ENCODE measurements at regions not wholly inside any gene's neighbourhood (a gene's known extent, or its start where the extent isn't known, plus 50 kb on each side); places are given as distances from the start of the nearest gene placed in this dataset.
"Not testable (repeated sequence)": the region's sequence is repeated elsewhere in the genome, so short reads cannot be mapped to it uniquely, and the experiment has no call there.

DNA sequence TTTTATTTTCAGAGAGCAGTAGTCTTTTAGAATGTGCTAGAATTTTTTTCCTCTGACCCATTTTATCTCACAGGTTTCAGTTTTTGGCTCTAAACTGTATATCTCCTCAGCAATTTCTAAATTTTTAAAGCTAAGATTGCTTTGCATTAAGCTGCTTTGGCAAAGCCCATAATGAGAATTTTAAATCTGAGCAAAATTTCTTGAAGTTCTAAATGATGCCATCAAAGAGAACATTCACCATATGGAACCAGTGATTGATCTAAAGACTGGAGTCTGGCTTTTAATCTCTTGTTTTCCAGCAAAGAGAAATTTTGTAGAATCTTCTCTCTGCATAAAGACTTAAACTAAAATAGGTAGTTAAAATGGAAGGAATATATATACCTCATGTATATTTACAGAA, 313.6 kb downstream of the TBC1D32 start:
- DNase-seq (ENCODE audit: low spot score): no peak

GRCh38 chr6:121008553-121008952, 325.7 kb downstream of the TBC1D32 start:
- no peak for DNase-seq (ENCODE audit: low spot score)

DNA sequence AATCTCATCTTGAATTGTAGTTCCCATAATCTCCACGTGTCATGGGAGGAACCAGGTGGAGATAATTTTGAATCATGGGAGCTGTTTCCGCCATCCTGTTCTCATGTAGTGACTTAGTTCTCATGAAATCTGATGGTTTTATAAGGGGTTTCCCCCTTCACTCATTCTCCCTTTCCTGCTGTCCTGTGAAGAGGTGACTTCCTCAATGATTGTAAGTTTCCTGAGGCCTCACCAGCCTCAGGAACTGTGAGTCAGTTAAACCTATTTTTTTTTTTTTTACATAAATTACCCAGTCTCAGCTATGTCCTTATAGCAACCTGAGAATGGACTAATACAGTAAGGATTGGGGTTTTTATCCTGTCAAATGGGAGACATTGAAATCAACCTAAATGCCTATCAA, 328.3 kb downstream of the TBC1D32 start:
- no peak for DNase-seq (ENCODE audit: low spot score)

GRCh38 chr6:121000381-121000780, 333.9 kb downstream of the TBC1D32 start:
- no peak for DNase-seq (ENCODE audit: low spot score)

DNA sequence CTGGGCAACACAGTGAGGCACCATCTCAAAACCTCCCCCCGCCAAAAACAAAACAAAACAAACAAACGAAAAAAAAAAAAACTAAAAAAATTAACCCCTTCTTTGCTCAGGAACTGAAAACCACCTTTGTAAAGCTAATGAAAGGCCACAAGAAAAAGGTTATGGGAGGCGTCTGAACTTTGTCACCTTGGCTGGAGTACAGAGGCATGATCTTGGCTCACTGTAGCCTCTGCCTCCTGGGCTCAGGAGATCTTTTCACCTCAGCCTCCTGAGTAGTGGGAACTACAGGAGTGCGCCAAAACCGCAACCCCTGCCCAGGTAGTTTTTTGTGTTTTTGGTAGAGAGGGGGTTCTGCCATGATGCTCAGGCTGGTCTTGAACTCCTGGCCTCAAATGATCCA, 337.9 kb downstream of the TBC1D32 start:
- no peak for DNase-seq (ENCODE audit: low spot score)

- no peak for DNase-seq (ENCODE audit: low spot score)
Measured at GRCh38 chr6:120994573-120994967, 339.7 kb downstream of the TBC1D32 start.

GRCh38 chr6:120993929-120994572, 340.2 kb downstream of the TBC1D32 start:
- DNase-seq (ENCODE audit: low spot score): no peak

DNA sequence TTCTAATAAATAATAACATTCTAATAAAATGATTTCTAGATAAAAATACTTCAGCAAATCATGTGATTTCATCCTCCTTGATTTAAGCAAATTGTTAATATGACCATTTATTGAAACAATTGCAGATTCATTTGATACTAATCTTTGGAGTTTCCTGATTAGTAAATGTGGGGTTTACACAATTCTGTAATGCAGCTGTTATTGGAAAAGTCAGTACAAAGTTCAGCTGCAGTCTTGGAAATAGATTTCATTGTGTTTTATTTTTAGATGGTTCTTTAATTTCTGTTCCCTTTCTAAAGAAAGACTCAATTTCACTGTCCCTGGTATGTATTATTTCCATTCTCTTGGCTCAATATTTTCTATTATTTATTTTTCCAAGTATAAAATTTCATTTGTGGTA, 342.0 kb downstream of the TBC1D32 start:
- DNase-seq (ENCODE audit: low spot score): no peak

DNA sequence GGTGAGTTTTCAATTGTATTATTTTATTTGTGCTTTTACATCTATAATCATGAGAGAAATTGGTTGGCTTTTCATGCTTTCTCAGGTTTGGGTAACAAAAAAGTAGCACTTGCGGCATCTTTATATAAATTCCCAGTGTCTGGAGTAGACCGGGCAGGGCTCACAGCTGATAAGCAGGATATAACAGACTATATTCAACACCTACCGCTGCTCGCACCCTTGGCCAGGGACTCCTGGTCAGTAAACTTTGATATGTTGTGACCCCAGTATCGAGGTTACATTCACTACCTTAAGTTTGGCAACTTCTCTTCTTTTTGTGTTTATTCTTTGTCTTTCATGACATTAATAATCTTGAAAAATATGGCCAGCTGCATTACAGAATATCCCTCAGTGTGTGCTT, 343.4 kb downstream of the TBC1D32 start:
- no peak for DNase-seq (ENCODE audit: low spot score)

- DNase-seq (ENCODE audit: low spot score): no peak
Measured at GRCh38 chr6:120981835-120982234, 352.4 kb downstream of the TBC1D32 start.

DNA sequence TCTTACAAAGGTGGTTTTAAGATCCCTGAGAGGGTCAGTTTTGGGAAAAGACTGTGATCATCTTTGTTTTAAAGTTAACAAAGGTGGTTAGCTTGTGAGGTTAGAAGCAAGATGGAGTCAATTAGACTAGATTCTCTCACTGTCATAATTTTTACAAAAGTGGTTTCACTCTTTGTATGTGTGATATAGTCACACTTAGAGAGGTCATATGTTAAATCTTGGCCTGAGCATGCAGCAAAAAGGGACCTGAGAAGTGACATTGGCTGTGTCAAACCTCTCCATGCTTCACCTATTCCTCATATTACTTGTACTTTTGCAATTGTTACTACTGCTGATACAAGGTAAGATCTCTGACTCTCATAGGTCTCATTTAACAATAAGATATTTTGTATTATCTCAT, 368.0 kb downstream of the TBC1D32 start:
- no peak for DNase-seq (ENCODE audit: low spot score)

DNA sequence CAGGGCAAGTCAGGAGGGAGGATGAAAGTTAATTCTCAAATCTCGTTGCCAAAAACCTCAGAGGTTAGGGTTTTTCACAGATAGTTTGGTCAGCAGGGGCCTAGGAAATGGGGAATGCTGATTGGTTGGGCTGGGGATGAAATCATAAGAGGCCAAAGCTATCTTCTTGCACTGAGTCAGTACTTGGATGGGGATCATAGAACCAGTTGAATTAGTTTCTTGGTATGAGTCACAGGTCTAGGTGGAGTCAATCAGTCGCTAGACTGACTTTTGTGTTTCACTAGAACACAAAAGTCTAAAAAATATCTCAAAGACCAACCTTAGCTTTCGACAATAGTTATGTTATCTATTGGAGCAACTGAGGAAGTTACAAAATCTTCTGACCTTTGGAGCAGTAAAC, 368.5 kb downstream of the TBC1D32 start:
- no peak for DNase-seq (ENCODE audit: low spot score)

DNA sequence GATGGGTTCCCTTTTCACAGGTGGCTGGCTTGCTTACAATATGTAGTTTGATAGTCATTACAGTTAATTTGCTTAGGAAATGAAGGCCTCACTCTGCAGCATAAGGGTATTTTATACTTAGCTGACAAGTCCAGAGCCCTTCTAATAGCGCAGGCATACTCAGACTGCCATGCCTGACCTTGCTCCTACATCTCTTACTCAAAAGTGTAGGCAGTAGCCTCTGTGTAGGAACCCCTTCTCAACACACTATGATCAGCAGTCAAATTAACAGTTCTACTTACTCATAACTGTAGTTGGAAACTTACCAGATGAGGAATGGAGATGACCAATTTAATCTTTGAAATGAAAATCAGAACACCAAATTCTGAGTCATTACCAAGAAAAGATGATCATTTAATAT, 373.5 kb downstream of the TBC1D32 start:
- DNase-seq (ENCODE audit: low spot score): no peak

DNA sequence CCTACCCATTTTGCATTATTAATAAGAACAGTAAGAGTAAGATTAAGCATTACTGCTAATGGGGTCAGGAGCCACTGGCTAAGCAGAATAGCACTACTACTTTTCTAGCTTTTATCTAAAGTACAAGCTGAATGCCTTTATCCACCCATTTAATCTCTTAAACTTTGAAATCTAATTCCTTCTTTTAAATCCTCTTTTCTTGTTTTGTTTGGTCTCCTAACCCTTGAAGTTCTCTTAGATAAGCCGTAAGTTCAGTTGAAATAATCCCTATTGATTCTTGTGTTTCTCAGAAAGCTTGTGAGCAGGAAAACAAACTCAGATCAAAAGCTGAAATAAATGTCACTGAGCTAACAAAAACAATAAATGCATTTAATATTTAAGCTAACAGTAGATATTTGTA, 380.2 kb downstream of the TBC1D32 start:
- no peak for DNase-seq (ENCODE audit: low spot score)

- no peak for DNase-seq (ENCODE audit: low spot score)
Measured at GRCh38 chr6:120951258-120951657, 383.0 kb downstream of the TBC1D32 start.

DNA sequence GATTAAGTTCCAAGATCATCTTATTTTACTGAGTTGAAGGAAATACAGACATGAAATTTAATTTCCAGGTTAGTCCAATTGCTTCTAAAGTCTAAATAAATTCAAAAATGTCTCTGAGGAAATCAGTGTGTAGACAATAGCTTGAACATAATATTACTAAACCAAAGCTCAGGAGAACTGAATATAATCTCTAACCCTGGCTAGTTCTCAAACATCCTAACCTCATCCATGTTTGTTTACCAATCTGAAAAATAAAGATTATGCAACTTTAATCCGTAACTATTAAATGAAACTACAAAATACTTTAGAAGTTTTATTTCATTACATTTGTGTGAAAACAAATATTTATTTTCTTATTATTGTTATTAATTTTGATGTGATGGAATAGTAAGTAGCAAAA, 387.2 kb downstream of the TBC1D32 start:
- no peak for DNase-seq (ENCODE audit: low spot score)

- no peak for DNase-seq (ENCODE audit: low spot score)
Measured at GRCh38 chr6:120945905-120946594, 388.2 kb downstream of the TBC1D32 start.

DNA sequence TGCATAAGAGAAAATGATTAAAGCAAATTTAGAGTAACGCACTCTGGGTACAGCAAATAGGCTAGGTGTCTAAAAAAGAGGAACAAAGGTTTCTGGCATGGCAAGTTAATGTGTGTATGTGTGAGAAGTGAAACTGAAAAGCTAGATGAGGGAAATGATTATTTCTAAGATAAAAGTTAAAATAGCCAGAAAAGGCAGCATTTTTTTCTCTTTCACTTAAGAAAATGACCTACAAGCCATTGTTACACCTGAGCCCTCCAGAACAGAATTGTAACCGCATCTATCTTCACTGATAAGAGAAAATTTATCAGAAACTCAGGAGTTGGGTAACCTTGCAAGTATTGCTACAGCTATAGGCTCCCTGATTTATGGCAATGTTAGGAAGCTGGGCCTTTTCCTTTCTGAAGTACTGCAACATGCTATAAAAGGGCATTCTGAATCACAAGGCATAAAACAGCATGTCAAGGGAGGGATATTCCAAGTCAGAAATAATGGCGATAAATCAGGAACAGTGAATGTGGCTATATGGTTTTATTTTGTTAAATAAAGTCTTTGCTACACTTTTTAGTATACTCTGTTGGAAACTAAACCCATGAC, 395.3 kb downstream of the TBC1D32 start:
- DNase-seq (ENCODE audit: low spot score): no peak

DNA sequence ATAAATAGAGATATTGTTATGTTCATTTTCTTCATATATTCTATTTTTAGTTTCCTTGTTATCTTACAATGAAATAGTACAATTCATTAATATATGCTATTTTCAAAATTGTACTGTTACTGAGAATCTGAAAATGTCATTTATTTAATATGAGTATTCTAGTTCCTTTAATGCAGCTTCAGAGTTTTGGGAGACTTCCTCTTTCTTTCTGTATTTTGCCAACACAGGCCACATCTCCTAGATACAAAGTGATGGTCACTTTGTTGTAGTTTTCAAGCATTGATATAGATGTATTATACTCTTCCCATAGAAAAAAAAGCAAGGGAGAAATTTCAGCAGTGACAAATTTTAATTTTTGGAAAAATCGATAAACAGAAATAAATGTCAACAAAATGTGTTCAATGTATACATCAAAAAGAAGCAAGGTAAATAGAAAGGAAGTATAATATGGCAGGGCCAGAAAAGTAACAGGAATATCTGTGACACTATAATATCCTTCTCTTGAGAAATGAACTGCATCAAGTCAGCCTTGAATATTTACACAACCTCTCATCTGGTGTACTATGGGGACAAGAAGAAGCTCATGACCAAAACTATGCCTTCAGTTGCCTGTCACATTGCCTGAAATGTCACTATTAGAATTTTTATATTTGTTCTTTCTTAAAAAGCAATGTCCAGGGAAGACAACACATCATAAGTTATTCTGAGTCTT, 396.0 kb downstream of the TBC1D32 start:
- no peak for DNase-seq (ENCODE audit: low spot score)

DNA sequence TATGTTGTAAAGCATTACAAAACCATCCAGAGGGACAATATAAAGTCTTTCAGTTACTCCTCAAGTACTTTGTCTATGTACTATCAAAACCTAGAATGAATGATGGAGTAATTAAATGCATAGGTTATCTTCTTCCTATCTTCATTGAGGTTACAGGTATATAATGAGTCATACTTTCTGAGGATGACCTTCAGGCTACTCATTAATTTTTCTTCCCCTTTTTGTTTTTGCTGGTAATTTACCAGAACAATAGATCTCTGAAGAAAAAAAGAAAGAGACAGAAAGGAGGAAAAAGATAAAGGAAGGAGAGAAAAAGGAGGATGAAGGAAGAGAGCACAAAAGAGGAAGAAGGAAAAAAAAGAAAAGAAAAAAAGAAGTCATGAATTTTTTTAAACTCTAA, 398.4 kb downstream of the TBC1D32 start:
- no peak for DNase-seq (ENCODE audit: low spot score)

DNA sequence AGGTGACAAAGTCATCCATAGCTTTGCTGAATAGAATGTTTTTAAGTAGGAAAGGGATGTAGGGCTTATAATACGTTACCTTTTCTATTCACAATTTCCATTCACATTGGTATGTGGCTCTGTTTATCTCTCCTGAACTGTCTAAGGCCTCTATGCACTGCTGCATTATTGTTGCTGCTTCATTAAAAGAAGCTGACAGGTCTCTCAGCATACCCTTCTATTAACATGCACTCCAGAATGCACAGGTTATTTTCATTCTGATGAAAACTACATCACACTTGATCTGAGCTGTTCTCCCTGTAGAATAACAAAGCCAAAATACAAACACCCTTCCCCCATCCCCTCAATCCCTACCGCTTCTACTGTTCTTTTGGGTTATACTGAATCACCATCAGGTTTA, 399.3 kb downstream of the TBC1D32 start:
- no peak for DNase-seq (ENCODE audit: low spot score)

- DNase-seq (ENCODE audit: low spot score): not testable (repeated sequence)
Measured at GRCh38 chr6:120931520-120932180, 402.6 kb downstream of the TBC1D32 start.
